NCI-H69 (cell line): ENCODE measurements at regions not wholly inside any gene's neighbourhood (a gene's known extent, or its start where the extent isn't known, plus 50 kb on each side); places are given as distances from the start of the nearest gene placed in this dataset.

Source experiments
- DNase-seq: peaks from one replicate; lab custom pipeline; 2025; lab: John Stamatoyannopoulos, UW

- DNase-seq, result no peak
Observed at GRCh38 chr1:112264010-112264409, 132.0 kb upstream of the CTTNBP2NL start.

- no peak for DNase-seq
Observed at GRCh38 chr1:112264553-112264952, 131.5 kb upstream of the CTTNBP2NL start.

GRCh38 chr1:112265931-112266330 lies 130.1 kb upstream of the CTTNBP2NL start:
- DNase-seq, result no peak

- no peak for DNase-seq
Observed at GRCh38 chr1:112267206-112267605, 128.8 kb upstream of the CTTNBP2NL start.

GRCh38 chr1:112267929-112268328 lies 128.1 kb upstream of the CTTNBP2NL start:
- no peak for DNase-seq

- DNase-seq, result no peak
Observed at GRCh38 chr1:112268408-112268807, 127.6 kb upstream of the CTTNBP2NL start.

- no peak for DNase-seq
Observed at GRCh38 chr1:112271270-112271669, 124.7 kb upstream of the CTTNBP2NL start.

GRCh38 chr1:112272101-112272772 lies 123.8 kb upstream of the CTTNBP2NL start:
- no peak for DNase-seq

GRCh38 chr1:112284796-112285195 lies 111.2 kb upstream of the CTTNBP2NL start:
- DNase-seq, result no peak

GRCh38 chr1:112285316-112285715 lies 110.7 kb upstream of the CTTNBP2NL start:
- DNase-seq, result no peak

- no peak for DNase-seq
Observed at GRCh38 chr1:112285746-112286145, 110.3 kb upstream of the CTTNBP2NL start.

GRCh38 chr1:112296908-112297307 lies 99.1 kb upstream of the CTTNBP2NL start:
- peak; percentile 53 for DNase-seq

- peak; percentile 4 for DNase-seq
Observed at GRCh38 chr1:112297536-112297935, 98.5 kb upstream of the CTTNBP2NL start.

GRCh38 chr1:112298558-112298957 lies 97.5 kb upstream of the CTTNBP2NL start:
- peak; percentile 64 for DNase-seq

- DNase-seq, result no peak
Observed at GRCh38 chr1:112304126-112304525, 91.9 kb upstream of the CTTNBP2NL start.

GRCh38 chr1:112304612-112305011 lies 91.4 kb upstream of the CTTNBP2NL start:
- no peak for DNase-seq

GRCh38 chr1:112307930-112308591 lies 88.0 kb upstream of the CTTNBP2NL start:
- no peak for DNase-seq

GRCh38 chr1:112308716-112309115 lies 87.3 kb upstream of the CTTNBP2NL start:
- DNase-seq, result no peak

GRCh38 chr1:112309499-112309898 lies 86.5 kb upstream of the CTTNBP2NL start:
- DNase-seq, result no peak

GRCh38 chr1:112312315-112312714 lies 83.7 kb upstream of the CTTNBP2NL start:
- peak; percentile 2 for DNase-seq

GRCh38 chr1:112312879-112313278 lies 83.1 kb upstream of the CTTNBP2NL start:
- DNase-seq, result no peak

GRCh38 chr1:112316254-112316913 lies 79.6 kb upstream of the CTTNBP2NL start:
- DNase-seq, result no peak

GRCh38 chr1:112317140-112317539 lies 78.9 kb upstream of the CTTNBP2NL start:
- no peak for DNase-seq
